Liver (tissue), 3 donors: ENCODE measurements at regions not wholly inside any gene's neighbourhood (a gene's known extent, or its start where the extent isn't known, plus 50 kb on each side); places are given as distances from the start of the nearest gene placed in this dataset.

Experiments used
- CTCF ChIP-seq: fragments of 150-350 bp; IDR thresholded peaks from 2 replicates; pipeline ENCODE4 v1.5.1; 2017; ENCODE audit warnings: improper control_type of control experiment, low read depth, low read length; ENCODE audit not compliant: missing input control
- EGR1 ChIP-seq, 2 donors: IDR thresholded peaks; 2 replicates each; pipeline ENCODE4 v1.6.1; 2016 to 2018; ENCODE audit warnings: antibody characterized with exemption in 2 of 2, low read depth in 2 of 2
- FOXA1 ChIP-seq: IDR thresholded peaks from 2 replicates; pipeline ENCODE4 v1.6.1; 2016; ENCODE audit warnings: antibody characterized with exemption
- JUND ChIP-seq, 2 donors: IDR thresholded peaks; 2 replicates each; pipeline ENCODE4 v1.6.1; 2016; ENCODE audit warnings: antibody characterized with exemption in 2 of 2
- MAX ChIP-seq: IDR thresholded peaks from 2 replicates; pipeline ENCODE4 v1.6.1; 2016; ENCODE audit warnings: antibody characterized with exemption
- NR2F2 ChIP-seq: IDR thresholded peaks from 2 replicates; pipeline ENCODE4 v1.6.1; 2016; ENCODE audit warnings: antibody characterized with exemption
- RAD21 ChIP-seq, 2 donors: IDR thresholded peaks; 2 replicates each; pipeline ENCODE4 v1.6.1; 2016; ENCODE audit warnings: antibody characterized with exemption in 2 of 2, mild to moderate bottlenecking in 2 of 2
- RXRA ChIP-seq, 2 donors: IDR thresholded peaks; 2 replicates each; pipeline ENCODE4 v1.6.1; 2017 to 2018; ENCODE audit warnings: antibody characterized with exemption in 2 of 2, mild to moderate bottlenecking in 1 of 2
- SP1 ChIP-seq: IDR thresholded peaks from 2 replicates; pipeline ENCODE4 v1.6.1; 2018; ENCODE audit warnings: antibody characterized with exemption, mild to moderate bottlenecking
- TAF1 ChIP-seq: conservative IDR thresholded peaks from 2 replicates; pipeline ENCODE4 v1.6.1; 2016; ENCODE audit warnings: antibody characterized with exemption, mild to moderate bottlenecking
- YY1 ChIP-seq: IDR thresholded peaks from 2 replicates; pipeline ENCODE4 v1.6.1; 2016; ENCODE audit warnings: antibody characterized with exemption, mild to moderate bottlenecking
- TF ChIP-seq, protein P1 (sequence below): IDR thresholded peaks from 2 replicates; pipeline ENCODE4 v1.6.1; 2016; ENCODE audit warnings: antibody characterized with exemption, mild to moderate bottlenecking
- donor health status: healthy.
- donor health status: healthy.

DNA sequence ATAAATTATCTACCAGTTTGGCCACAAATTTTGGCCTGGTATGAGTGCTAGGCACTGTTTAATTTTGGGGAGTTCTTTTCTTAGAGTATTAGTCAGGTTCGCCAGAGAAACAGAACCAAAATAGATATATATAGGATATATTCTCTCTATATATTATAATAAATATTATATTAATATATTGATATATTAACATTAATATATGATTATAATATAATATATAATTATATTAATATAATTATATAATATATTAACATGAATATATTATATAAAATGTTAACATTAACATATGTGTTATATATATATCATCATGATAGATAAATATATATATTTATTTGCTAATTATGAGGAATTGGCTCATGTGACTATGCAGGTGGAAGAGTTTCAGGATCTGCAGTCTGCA is 137.8 kb upstream of the CHRNA7 start:
- TF ChIP-seq YY1, result no peak
- no peak for TF ChIP-seq EGR1 (IDR thresholded peaks at IDR 0.05; ENCODE audit: low read depth in 2 of 2)
- no peak for TF ChIP-seq CTCF
- no peak for TF ChIP-seq RXRA (IDR thresholded peaks at IDR 0.05)
- no peak for TF ChIP-seq SP1
- TF ChIP-seq JUND (IDR thresholded peaks at IDR 0.05), result no peak
- no peak for TF ChIP-seq TAF1
- TF ChIP-seq, protein P1, sequence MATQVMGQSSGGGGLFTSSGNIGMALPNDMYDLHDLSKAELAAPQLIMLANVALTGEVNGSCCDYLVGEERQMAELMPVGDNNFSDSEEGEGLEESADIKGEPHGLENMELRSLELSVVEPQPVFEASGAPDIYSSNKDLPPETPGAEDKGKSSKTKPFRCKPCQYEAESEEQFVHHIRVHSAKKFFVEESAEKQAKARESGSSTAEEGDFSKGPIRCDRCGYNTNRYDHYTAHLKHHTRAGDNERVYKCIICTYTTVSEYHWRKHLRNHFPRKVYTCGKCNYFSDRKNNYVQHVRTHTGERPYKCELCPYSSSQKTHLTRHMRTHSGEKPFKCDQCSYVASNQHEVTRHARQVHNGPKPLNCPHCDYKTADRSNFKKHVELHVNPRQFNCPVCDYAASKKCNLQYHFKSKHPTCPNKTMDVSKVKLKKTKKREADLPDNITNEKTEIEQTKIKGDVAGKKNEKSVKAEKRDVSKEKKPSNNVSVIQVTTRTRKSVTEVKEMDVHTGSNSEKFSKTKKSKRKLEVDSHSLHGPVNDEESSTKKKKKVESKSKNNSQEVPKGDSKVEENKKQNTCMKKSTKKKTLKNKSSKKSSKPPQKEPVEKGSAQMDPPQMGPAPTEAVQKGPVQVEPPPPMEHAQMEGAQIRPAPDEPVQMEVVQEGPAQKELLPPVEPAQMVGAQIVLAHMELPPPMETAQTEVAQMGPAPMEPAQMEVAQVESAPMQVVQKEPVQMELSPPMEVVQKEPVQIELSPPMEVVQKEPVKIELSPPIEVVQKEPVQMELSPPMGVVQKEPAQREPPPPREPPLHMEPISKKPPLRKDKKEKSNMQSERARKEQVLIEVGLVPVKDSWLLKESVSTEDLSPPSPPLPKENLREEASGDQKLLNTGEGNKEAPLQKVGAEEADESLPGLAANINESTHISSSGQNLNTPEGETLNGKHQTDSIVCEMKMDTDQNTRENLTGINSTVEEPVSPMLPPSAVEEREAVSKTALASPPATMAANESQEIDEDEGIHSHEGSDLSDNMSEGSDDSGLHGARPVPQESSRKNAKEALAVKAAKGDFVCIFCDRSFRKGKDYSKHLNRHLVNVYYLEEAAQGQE, result no peak
- TF ChIP-seq RAD21 (IDR thresholded peaks at IDR 0.05), result no peak
- TF ChIP-seq FOXA1, result no peak
- TF ChIP-seq MAX, result no peak
- no peak for TF ChIP-seq NR2F2
